ENCODE measurements at regions not wholly inside any gene's neighbourhood (a gene's known extent, or its start where the extent isn't known, plus 50 kb on each side); places are given as distances from the start of the nearest gene placed in this dataset.

DNA sequence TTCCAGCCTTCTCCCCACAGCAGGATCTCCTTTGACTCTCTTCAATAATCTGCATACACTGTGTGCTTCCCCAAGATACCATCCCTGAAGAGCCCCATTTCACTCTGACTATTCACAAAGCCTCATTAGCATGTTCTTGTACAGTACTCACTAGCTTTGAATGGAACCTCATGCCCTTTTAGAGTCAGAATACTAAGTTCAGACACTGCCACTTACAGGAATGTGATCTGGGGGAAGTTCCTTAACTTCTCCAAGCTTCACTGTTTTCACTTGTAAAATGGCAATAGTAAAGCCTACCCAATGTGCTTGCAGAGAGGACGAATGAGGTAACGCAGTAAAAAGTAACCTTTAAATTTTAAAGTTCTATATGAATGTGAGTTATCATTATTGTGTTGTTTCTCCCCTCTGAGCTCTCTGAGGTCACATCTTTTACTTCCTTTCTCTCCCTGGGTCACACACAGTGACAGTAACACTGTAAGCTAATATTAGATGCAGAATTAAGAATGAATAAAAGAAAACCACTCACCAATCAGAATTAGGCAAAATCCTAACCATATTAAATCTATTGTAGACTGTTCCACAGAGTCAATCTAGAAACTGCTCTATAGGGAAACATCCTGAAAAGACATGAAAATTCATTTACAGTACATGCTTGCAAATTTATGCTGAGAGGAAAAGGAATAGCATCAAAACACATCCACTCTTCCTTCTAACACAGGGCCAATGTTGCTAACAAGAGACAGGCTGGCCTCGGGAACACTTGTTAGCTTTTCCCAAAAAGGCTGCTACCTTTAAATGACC is 64.2 kb upstream of the IL6 start:
- POLR2A ChIA-PET = no interaction called here
- CTCF ChIA-PET = no interaction called here
- TF ChIP-seq, protein P1, sequence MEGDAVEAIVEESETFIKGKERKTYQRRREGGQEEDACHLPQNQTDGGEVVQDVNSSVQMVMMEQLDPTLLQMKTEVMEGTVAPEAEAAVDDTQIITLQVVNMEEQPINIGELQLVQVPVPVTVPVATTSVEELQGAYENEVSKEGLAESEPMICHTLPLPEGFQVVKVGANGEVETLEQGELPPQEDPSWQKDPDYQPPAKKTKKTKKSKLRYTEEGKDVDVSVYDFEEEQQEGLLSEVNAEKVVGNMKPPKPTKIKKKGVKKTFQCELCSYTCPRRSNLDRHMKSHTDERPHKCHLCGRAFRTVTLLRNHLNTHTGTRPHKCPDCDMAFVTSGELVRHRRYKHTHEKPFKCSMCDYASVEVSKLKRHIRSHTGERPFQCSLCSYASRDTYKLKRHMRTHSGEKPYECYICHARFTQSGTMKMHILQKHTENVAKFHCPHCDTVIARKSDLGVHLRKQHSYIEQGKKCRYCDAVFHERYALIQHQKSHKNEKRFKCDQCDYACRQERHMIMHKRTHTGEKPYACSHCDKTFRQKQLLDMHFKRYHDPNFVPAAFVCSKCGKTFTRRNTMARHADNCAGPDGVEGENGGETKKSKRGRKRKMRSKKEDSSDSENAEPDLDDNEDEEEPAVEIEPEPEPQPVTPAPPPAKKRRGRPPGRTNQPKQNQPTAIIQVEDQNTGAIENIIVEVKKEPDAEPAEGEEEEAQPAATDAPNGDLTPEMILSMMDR (IDR thresholded peaks at IDR 0.05; ENCODE audit: insufficient read depth, low read depth, low read length) = no peak
- Histone ChIP-seq H3K4me3 (ENCODE audit: low read depth, low read length) (no peak overlapping the region), H3K36me3 (ENCODE audit: control insufficient read depth, insufficient read depth, low read length) (no peaks in the 10 kb centered on the region), H3K27me3 (ENCODE audit: control insufficient read depth, insufficient read depth, low read length) (no peaks in the 10 kb centered on the region)
- no peak for DNase-seq (ENCODE audit: low read depth)

DNA sequence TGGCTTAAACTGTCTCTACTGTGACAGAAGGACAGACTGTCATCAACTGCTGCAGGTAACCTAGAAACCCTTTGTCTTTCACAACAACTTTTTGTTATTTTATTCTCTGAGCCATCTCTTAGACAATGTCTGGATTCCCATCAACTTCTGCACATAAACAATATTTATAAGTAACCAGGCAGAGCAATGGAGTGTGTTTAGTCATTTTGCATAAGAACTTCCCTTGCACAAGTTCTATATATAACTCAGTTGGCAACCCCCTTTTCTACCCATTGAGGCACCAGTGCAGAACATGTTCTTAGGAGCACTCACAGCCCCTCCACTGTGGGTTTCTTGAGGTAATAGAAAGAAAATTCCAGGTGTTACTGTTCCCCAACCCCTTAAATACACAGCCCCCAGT is 65.0 kb upstream of the IL6 start:
- Histone ChIP-seq H3K27me3 (ENCODE audit: control insufficient read depth, insufficient read depth, low read length) (no peaks in the 10 kb centered on the region), H3K4me3 (ENCODE audit: low read depth, low read length) (no peak overlapping the region), H3K36me3 (ENCODE audit: control insufficient read depth, insufficient read depth, low read length) (no peaks in the 10 kb centered on the region)
- DNase-seq (ENCODE audit: low read depth) = no peak
- ChIA-PET POLR2A (no interaction called here), CTCF (no interaction called here)
- TF ChIP-seq, protein P1 (IDR thresholded peaks at IDR 0.05; ENCODE audit: insufficient read depth, low read depth, low read length) = no peak

DNA sequence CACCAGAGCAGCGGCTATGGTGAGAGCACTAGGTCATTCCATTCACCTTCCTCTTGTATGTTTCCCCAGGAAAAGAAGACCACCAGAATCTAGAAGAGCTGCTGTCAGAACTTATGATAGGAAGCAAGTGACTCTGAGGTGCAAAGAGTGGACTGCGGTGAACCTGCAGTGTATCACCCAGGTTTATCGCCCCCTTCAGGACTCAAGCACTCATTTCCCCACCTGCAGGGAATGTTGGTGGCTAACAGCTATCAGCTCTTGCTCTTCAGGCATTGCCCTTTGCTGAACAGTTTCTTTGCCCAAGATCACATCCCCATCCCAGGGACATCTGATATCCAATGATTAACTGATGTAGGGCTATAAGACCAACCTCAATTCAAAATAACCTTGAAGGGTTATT is 66.3 kb upstream of the IL6 start:
- no peaks in the 10 kb centered on the region for H3K36me3 ChIP-seq (ENCODE audit: control insufficient read depth, insufficient read depth, low read length)
- ChIA-PET CTCF (interaction anchor here (1.2 kb wide), 1 partner anchor 18 kb away, joined by 3 read pairs; no protein-coding TSS in a partner anchor), POLR2A (interaction anchor here (0.5 kb wide), 1 partner anchor 343 kb away, joined by 3 read pairs; no protein-coding TSS in a partner anchor)
- no peak overlapping the region for H3K4me3 ChIP-seq (ENCODE audit: low read depth, low read length)
- no peak for DNase-seq (ENCODE audit: low read depth)
- H3K27me3 ChIP-seq (ENCODE audit: control insufficient read depth, insufficient read depth, low read length) = no peaks in the 10 kb centered on the region
- TF ChIP-seq, protein P1 (IDR thresholded peaks at IDR 0.05; ENCODE audit: insufficient read depth, low read depth, low read length) = no peak

DNA sequence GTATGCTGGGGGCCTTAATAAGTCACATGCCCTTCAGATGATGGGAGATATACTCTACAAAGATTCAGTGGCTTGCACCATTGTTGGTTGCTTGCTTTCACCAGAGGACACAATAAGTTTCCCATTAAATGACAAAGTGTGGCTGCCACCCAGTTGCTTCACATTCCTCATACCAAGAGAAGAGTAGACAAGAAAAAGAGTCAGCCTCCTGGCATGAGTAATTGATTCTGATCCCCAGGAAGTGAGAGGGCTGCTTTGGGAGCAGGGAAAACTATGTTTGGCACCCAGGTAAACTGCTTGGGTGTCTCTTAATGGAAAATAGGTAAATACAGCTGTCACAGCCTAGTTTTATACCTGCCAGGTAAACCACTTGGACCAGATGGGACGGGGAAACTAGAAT is 66.7 kb upstream of the IL6 start:
- DNase-seq (ENCODE audit: low read depth) = no peak
- ChIA-PET POLR2A (no interaction called here), CTCF (interaction anchor here (1.2 kb wide), 1 partner anchor 18 kb away, joined by 3 read pairs; no protein-coding TSS in a partner anchor)
- H3K27me3 ChIP-seq (ENCODE audit: control insufficient read depth, insufficient read depth, low read length) = no peaks in the 10 kb centered on the region
- TF ChIP-seq, protein P1 (IDR thresholded peaks at IDR 0.05; ENCODE audit: insufficient read depth, low read depth, low read length) = no peak
- H3K4me3 ChIP-seq (ENCODE audit: low read depth, low read length) = no peak overlapping the region
- no peaks in the 10 kb centered on the region for H3K36me3 ChIP-seq (ENCODE audit: control insufficient read depth, insufficient read depth, low read length)

DNA sequence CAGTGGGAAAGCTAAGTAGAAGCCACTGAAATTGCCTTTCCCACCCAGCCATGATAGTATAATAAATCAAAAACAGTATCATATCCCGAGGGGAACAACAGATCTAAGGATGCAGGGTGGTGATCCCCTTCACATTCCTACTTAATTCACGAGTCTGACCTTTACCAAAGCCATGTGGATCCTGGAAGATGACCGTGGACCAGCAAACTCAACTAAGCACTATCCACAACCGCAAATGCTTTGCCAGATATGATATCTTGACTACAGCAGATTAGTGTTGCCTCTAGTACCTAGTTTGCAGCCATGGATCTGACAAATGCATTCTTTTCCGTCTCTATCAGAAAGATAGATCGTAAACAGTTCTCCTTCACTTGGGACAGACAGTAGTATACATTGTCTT is 67.3 kb upstream of the IL6 start:
- POLR2A ChIA-PET = no interaction called here
- TF ChIP-seq, protein P1 (IDR thresholded peaks at IDR 0.05; ENCODE audit: insufficient read depth, low read depth, low read length) = no peak
- CTCF ChIA-PET = no interaction called here
- Histone ChIP-seq H3K27me3 (ENCODE audit: control insufficient read depth, insufficient read depth, low read length) (no peaks in the 10 kb centered on the region), H3K4me3 (ENCODE audit: low read depth, low read length) (no peak overlapping the region), H3K36me3 (ENCODE audit: control insufficient read depth, insufficient read depth, low read length) (no peaks in the 10 kb centered on the region)
- no peak for DNase-seq (ENCODE audit: low read depth)

Data from BJ (cell line).